GM18508 (cell line): ENCODE measurements at regions not wholly inside any gene's neighbourhood (a gene's known extent, or its start where the extent isn't known, plus 50 kb on each side); places are given as distances from the start of the nearest gene placed in this dataset.

ENCODE experiments used
- ATAC-seq: cut with Tn5 transposase; IDR thresholded peaks from one replicate; pipeline ENCODE4 v1.9.1; 2021; ENCODE audit warnings: moderate number of reproducible peaks; ENCODE audit not compliant: insufficient read depth, unreplicated experiment

- ATAC-seq = no peak
Measured at GRCh38 chr13:40158218-40158617, 502.8 kb downstream of the COG6 start.

- ATAC-seq = no peak
Measured at GRCh38 chr13:40158757-40159156, 503.3 kb downstream of the COG6 start.

- no peak for ATAC-seq
Measured at GRCh38 chr13:40159736-40160135, 504.3 kb downstream of the COG6 start.

- ATAC-seq = no peak
Measured at GRCh38 chr13:40160618-40161350, 505.3 kb downstream of the COG6 start.

GRCh38 chr13:40161351-40161810 is 505.1 kb downstream of the FOXO1 start:
- no peak for ATAC-seq

GRCh38 chr13:40161931-40162330 is 504.5 kb downstream of the FOXO1 start:
- ATAC-seq = no peak

- ATAC-seq = no peak
Measured at GRCh38 chr13:40163066-40164000, 503.1 kb downstream of the FOXO1 start.

- ATAC-seq = no peak
Measured at GRCh38 chr13:40164133-40164532, 502.3 kb downstream of the FOXO1 start.

- no peak for ATAC-seq
Measured at GRCh38 chr13:40165316-40165932, 501.0 kb downstream of the FOXO1 start.

GRCh38 chr13:40167327-40167726 is 499.1 kb downstream of the FOXO1 start:
- ATAC-seq = no peak

GRCh38 chr13:40168425-40169166 is 497.8 kb downstream of the FOXO1 start:
- no peak for ATAC-seq

GRCh38 chr13:40169476-40169875 is 497.0 kb downstream of the FOXO1 start:
- ATAC-seq = no peak

- ATAC-seq = no peak
Measured at GRCh38 chr13:40170091-40170490, 496.4 kb downstream of the FOXO1 start.

GRCh38 chr13:40170982-40171381 is 495.5 kb downstream of the FOXO1 start:
- ATAC-seq = no peak

GRCh38 chr13:40171566-40171965 is 494.9 kb downstream of the FOXO1 start:
- no peak for ATAC-seq

- no peak for ATAC-seq
Measured at GRCh38 chr13:40172149-40172591, 494.3 kb downstream of the FOXO1 start.

- ATAC-seq = no peak
Measured at GRCh38 chr13:40172878-40173277, 493.6 kb downstream of the FOXO1 start.

GRCh38 chr13:40175639-40176038 is 490.8 kb downstream of the FOXO1 start:
- ATAC-seq = no peak

GRCh38 chr13:40176242-40176641 is 490.2 kb downstream of the FOXO1 start:
- ATAC-seq = no peak

GRCh38 chr13:40178130-40178529 is 488.3 kb downstream of the FOXO1 start:
- ATAC-seq = no peak
